Mesodermal cell (in vitro differentiated cells): ENCODE measurements at regions not wholly inside any gene's neighbourhood (a gene's known extent, or its start where the extent isn't known, plus 50 kb on each side); places are given as distances from the start of the nearest gene placed in this dataset.

ENCODE experiments used
- H3K27ac ChIP-seq: 2 replicates; pipeline ENCODE4 v1.7.0; 2013; ENCODE audit warnings: mild to moderate bottlenecking, low read depth, low read length, moderate library complexity; ENCODE audit not compliant: severe bottlenecking
- H3K36me3 ChIP-seq: 2 replicates; pipeline ENCODE4 v1.7.1; 2013; ENCODE audit warnings: mild to moderate bottlenecking, low read length, moderate library complexity; ENCODE audit not compliant: control insufficient read depth, insufficient read depth
- H3K4me1 ChIP-seq: one replicate; pipeline ENCODE4 v1.7.1; 2013; ENCODE audit warnings: mild to moderate bottlenecking, low read length; ENCODE audit not compliant: insufficient read depth, control insufficient read depth, poor library complexity, severe bottlenecking
- H3K4me3 ChIP-seq: 2 replicates; pipeline ENCODE4 v1.7.0; 2013; ENCODE audit warnings: low read length, control low read depth, mild to moderate bottlenecking; ENCODE audit not compliant: insufficient read depth, poor library complexity, severe bottlenecking; ENCODE audit errors: extremely low read depth
- H3K9me3 ChIP-seq: 2 replicates; pipeline ENCODE4 v1.7.1; 2013; ENCODE audit warnings: mild to moderate bottlenecking, low read length, moderate library complexity; ENCODE audit not compliant: control insufficient read depth
- WGBS, 2 experiments: methylation state at CpG; one replicate each; pipeline ENCODE4 v1.1.5; 2013; ENCODE audit warnings: missing lambda C conversion rate in 2 of 2; ENCODE audit not compliant: insufficient coverage in 2 of 2; 5-methylcytosine and 5-hydroxymethylcytosine counted together

DNA sequence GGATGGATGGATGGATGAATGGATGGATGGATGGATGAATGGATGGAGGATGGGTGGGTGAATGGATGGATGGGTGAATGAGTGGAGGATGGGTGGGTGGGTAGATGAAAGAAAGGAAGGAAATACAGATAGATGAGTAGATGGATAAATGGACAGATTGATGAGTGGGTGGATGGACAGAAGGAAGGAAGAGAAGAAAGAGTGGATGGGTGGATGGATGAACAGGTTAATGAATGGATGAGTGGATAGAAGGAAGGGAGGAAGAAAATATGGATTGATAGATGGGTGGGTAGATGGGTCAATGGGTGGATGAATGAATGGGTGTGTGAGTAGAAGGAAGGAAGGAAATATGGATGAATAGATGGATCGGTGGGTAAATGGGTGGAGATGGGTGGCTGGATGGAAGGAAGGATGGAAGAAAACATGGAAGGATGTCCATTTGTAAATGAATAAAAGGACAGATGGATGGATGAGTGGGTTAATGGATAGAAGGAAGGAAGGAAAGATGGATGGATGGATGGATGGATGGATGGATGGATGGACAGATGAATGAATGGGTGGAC lies 97.3 kb upstream of the TNRC6C start:
- Histone ChIP-seq H3K4me3 (no peak overlapping the region), H3K27ac (no peak overlapping the region), H3K4me1 (peaks cover 10% of the 10 kb centered on the region), H3K9me3 (no peaks in the 10 kb centered on the region), H3K36me3 (no peaks in the 10 kb centered on the region)
- 100% methylated on average over 1 of the region's 1 CpG for WGBS, 2 experiments

- Histone ChIP-seq H3K4me1 (peaks cover 10% of the 10 kb centered on the region), H3K27ac (no peak overlapping the region), H3K4me3 (no peak overlapping the region), H3K9me3 (no peaks in the 10 kb centered on the region), H3K36me3 (no peaks in the 10 kb centered on the region)
- 82 to 92% methylated on average over 10 to 12 of the region's 13 CpGs for WGBS, 2 experiments
These were observed 96.4 kb upstream of the TNRC6C start for GRCh38 chr17:77861981-77862645.

DNA sequence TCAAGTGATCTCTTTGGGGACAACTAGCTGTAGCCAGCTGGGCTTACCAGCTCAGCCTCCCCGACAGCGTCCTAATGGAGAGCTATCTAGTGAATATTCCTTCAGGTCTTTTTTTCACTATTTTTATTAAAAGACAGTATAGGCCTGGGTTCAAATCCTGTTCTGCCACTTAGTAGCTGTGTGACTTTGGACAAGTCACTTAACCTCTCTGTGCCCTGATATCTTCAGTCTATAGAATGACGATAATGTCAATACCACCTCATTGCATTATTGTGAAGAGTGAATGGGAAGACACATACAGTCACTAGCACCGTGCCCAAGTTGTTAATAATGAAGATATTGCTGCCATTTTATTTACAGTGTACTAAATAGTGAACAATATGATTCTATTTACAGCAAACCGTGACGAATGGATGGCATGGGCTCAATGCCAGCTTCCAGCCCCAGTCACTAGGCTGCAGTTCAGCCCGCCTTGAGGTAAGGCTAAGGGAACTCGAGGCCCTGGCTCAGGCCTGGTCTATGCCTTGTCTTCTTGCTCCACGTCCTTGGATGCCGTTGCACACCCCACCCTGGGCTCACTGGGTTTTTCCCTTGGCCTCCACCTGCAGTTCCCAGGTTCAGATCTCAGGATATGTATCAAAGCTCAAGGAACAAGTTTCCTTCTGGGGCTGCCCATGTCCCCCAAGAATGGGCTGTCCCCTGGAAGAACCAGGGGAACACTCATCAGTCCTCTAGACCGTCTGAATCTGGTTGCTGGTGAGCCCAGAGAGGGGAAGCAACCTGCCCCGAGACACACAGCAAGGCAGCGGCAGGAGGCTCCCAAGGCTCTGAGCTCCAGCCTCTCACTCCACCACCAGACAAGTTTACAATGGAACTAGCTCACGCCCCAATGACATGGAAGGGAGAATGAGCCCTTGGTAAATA lies 95.4 kb upstream of the TNRC6C start:
- no peak overlapping the region for H3K4me3 ChIP-seq
- H3K4me1 ChIP-seq: peaks cover 10% of the 10 kb centered on the region
- WGBS, 2 experiments: 89 to 95% methylated on average over 8 to 9 of the region's 14 CpGs
- H3K27ac ChIP-seq: no peak overlapping the region
- no peaks in the 10 kb centered on the region for H3K9me3 ChIP-seq
- H3K36me3 ChIP-seq: no peaks in the 10 kb centered on the region

DNA sequence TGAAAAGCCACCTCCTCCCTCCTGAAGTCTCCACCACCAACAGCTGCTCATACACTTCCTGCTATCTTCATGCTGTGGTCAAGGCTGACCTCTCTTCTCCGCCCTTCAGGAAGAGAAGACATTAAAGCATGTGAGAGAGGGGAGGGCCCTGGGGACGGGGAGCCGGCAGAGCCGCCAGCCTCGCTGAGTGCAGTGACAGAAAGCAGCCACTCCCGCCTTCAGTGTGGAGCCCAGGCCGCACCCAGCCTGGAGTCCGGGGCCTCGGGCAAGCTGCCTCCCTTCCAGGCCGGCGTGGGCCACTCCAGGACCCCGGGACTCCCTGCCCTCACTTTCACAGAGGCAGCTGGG lies 94.7 kb upstream of the TNRC6C start:
- Histone ChIP-seq H3K27ac (no peak overlapping the region), H3K4me3 (no peak overlapping the region), H3K4me1 (peaks cover 10% of the 10 kb centered on the region), H3K9me3 (no peaks in the 10 kb centered on the region), H3K36me3 (no peaks in the 10 kb centered on the region)
- WGBS, 2 experiments: 64 to 74% methylated on average over 10 to 11 of the region's 12 CpGs

GRCh38 chr17:77864234-77865111 lies 94.0 kb upstream of the TNRC6C start:
- Histone ChIP-seq H3K36me3 (no peaks in the 10 kb centered on the region), H3K4me3 (no peak overlapping the region), H3K4me1 (peaks cover 10% of the 10 kb centered on the region), H3K9me3 (no peaks in the 10 kb centered on the region), H3K27ac (no peak overlapping the region)
- WGBS, 2 experiments: 88 to 90% methylated on average over 12 to 20 of the region's 21 CpGs

- no peak overlapping the region for H3K27ac ChIP-seq
- peaks cover 10% of the 10 kb centered on the region for H3K4me1 ChIP-seq
- no peaks in the 10 kb centered on the region for H3K9me3 ChIP-seq
- WGBS, 2 experiments: 87 to 94% methylated on average over 12 to 18 of the region's 22 CpGs
- H3K4me3 ChIP-seq: no peak overlapping the region
- no peaks in the 10 kb centered on the region for H3K36me3 ChIP-seq
These were observed 93.3 kb upstream of the TNRC6C start for GRCh38 chr17:77865112-77865611.

DNA sequence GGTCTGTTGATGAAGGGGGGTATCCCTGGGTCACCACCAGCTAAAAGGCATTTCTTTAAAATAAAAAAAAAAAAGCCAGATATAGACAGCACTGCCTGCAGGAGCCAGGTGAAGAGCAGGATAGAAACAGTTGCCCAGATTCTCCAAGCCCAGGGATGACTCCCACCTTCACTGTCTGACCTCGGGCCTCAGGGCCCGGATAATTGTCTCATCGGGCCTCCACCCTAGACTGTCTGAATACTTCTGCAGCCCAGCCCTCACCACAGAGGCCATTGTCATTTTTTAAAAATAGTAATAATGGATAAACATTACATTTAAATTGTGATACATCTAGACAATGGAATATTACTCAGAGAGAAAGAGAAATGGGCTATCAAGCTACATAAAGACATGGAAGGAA lies 92.8 kb upstream of the TNRC6C start:
- Histone ChIP-seq H3K4me1 (peaks cover 10% of the 10 kb centered on the region), H3K36me3 (no peaks in the 10 kb centered on the region), H3K4me3 (no peak overlapping the region), H3K9me3 (no peaks in the 10 kb centered on the region), H3K27ac (no peak overlapping the region)
- WGBS, 2 experiments: 94% methylated on average over 2 of the region's 3 CpGs; no CpG with 5 or more reads in 1 of the 2 experiments

- Histone ChIP-seq H3K36me3 (no peaks in the 10 kb centered on the region), H3K27ac (no peak overlapping the region), H3K4me1 (peaks cover 10% of the 10 kb centered on the region), H3K4me3 (no peak overlapping the region), H3K9me3 (no peaks in the 10 kb centered on the region)
- 66 to 79% methylated on average over 3 to 5 of the region's 5 CpGs for WGBS, 2 experiments
These were observed 91.2 kb upstream of the TNRC6C start for GRCh38 chr17:77867308-77867781.

- Histone ChIP-seq H3K27ac (no peak overlapping the region), H3K9me3 (no peaks in the 10 kb centered on the region), H3K4me3 (no peak overlapping the region), H3K4me1 (peaks cover 10% of the 10 kb centered on the region), H3K36me3 (no peaks in the 10 kb centered on the region)
- WGBS, 2 experiments: 92 to 93% methylated on average over 14 to 17 of the region's 19 CpGs
These were observed 90.4 kb upstream of the TNRC6C start for GRCh38 chr17:77867976-77868713.
